ENCODE measurements at regions not wholly inside any gene's neighbourhood (a gene's known extent, or its start where the extent isn't known, plus 50 kb on each side); places are given as distances from the start of the nearest gene placed in this dataset.

- no peak for TF ChIP-seq CTCF (conservative IDR thresholded peaks at IDR 0.05)
Observed at GRCh38 chr18:41004324-41004723, 950.7 kb upstream of the PIK3C3 start.

GRCh38 chr18:40995529-40995928, 959.5 kb upstream of the PIK3C3 start:
- no peak overlapping the region for H3K27ac ChIP-seq
- TF ChIP-seq CTCF (conservative IDR thresholded peaks at IDR 0.05) = no peak

More at GRCh38 chr18:41004324-41004723, 950.7 kb upstream of the PIK3C3 start:
- H3K27ac ChIP-seq = no peak overlapping the region

DNA sequence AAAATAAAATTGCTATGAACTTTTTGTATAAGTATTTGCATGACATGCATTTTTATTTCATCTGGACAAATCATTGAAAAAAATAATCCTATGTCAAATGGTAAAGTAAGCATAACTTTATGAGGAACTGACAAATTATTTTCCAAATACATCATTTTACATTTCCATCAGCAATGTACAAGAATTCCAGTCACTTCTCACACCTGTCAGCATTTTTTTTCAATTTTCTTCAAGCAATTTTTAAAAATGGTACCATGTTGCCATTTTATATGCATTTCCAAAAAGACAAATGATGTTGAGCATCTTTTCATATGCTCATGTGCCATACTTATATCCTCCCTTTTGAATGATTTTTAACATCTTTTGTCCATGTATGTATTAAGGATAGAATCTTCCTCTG, 961.7 kb upstream of the PIK3C3 start:
- TF ChIP-seq CTCF (conservative IDR thresholded peaks at IDR 0.05) = no peak
- no peak overlapping the region for H3K27ac ChIP-seq

GRCh38 chr18:40987581-40987980, 967.5 kb upstream of the PIK3C3 start:
- H3K27ac ChIP-seq = no peak overlapping the region
- no peak for TF ChIP-seq CTCF (conservative IDR thresholded peaks at IDR 0.05)

DNA sequence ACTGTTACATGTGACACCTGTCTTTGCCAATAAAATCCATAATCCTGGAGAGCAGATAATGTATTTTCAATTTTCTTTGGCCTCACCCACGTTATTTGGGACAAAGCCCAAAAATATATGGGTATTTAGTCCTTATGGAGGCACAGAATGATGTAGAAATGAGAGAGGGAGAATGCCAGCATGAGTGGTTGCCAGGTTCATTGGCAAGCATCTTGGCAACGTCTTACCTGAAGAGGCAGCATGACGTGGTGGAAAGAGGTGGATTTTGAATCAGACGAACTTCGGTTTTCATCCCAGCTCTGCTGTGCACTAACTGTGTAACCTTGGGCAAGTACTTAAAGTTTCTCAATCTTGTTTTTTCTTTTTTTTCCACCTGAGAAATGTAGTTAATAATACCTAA, 969.6 kb upstream of the PIK3C3 start:
- no peak overlapping the region for H3K27ac ChIP-seq
- no peak for TF ChIP-seq CTCF (conservative IDR thresholded peaks at IDR 0.05)

DNA sequence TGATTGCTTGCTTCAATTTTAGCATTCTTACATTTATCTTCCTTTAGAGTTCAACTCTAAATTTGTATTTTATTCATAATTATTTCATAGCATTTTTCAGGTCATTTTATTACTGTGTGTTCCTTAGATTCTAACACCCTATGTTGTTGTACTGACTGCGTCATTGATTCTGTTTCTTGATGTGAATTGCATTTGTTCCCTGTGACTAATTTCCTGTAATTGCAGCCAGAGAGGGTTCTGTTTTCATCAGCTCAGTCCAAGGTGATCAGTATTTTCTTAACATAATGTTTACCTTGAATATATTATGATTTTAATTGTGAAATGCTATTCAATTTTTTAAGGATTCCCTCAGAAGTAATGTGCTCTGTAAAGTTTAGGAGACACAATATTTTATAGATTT, 970.2 kb upstream of the PIK3C3 start:
- no peak for TF ChIP-seq CTCF (conservative IDR thresholded peaks at IDR 0.05)
- H3K27ac ChIP-seq = no peak overlapping the region

GRCh38 chr18:40983835-40984234, 971.2 kb upstream of the PIK3C3 start:
- H3K27ac ChIP-seq = no peak overlapping the region
- TF ChIP-seq CTCF (conservative IDR thresholded peaks at IDR 0.05) = no peak

- no peak overlapping the region for H3K27ac ChIP-seq
- no peak for TF ChIP-seq CTCF (conservative IDR thresholded peaks at IDR 0.05)
Observed at GRCh38 chr18:40980171-40980570, 974.9 kb upstream of the PIK3C3 start.

All from VCaP (cell line).